ENCODE measurements at regions not wholly inside any gene's neighbourhood (a gene's known extent, or its start where the extent isn't known, plus 50 kb on each side); places are given as distances from the start of the nearest gene placed in this dataset.

DNA sequence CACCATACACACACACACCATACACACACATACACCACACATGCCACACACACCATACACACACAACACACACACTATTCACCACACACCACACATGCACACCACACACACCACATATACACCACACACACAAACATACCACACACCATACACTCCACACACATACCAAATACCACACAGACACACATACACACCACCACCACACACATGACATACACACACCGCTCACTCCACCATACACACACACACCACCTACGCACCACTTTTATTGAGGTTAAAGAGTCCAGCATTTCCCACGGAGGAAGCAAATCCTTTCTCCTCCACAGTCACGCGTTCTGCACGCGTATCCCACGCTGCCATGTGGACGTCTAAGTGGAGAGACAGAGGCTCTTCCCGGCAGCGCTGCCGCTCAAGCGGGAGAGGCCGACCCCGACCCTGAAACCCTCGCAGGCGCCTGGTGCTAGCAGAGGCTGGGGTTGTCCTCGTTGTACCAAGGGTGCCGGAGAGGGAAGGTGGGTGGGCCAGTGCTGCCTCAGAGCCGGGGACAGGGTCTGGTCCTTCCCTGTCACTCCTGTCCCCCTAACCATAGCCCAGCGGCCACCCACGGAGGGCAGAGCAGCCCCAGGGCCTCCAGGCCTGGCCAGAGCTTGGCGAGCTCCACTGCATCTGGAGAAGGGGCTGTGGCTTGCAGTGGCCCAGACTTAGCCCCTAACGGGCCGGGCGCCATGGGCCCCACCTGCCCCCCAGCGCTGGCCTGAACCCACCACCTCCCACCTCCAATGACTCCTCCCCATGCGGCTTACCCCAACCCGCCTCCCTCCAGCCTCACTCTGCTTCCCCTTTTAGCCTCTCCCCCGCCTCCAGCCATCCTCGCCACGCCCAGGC, 1495.0 kb downstream of the BRD1 start:
- TF ChIP-seq POLR2AphosphoS5 (IDR thresholded peaks at IDR 0.05) (no peak), EP300 (IDR thresholded peaks at IDR 0.05) (no peak)
- TF ChIP-seq, protein P1, sequence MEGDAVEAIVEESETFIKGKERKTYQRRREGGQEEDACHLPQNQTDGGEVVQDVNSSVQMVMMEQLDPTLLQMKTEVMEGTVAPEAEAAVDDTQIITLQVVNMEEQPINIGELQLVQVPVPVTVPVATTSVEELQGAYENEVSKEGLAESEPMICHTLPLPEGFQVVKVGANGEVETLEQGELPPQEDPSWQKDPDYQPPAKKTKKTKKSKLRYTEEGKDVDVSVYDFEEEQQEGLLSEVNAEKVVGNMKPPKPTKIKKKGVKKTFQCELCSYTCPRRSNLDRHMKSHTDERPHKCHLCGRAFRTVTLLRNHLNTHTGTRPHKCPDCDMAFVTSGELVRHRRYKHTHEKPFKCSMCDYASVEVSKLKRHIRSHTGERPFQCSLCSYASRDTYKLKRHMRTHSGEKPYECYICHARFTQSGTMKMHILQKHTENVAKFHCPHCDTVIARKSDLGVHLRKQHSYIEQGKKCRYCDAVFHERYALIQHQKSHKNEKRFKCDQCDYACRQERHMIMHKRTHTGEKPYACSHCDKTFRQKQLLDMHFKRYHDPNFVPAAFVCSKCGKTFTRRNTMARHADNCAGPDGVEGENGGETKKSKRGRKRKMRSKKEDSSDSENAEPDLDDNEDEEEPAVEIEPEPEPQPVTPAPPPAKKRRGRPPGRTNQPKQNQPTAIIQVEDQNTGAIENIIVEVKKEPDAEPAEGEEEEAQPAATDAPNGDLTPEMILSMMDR (IDR thresholded peaks at IDR 0.05): no peak
- peaks cover 0 to 7% (median 0%) of the 10 kb centered on the region in 4 donors for H3K4me1 ChIP-seq
- DNase-seq: no peak
- intact Hi-C loops (cut with DNase I): no loop called here
- peaks cover 0 to 12% (median 2%) of the 10 kb centered on the region in 4 donors for H3K9me3 ChIP-seq
- no peak overlapping the region for H3K4me3 ChIP-seq
- no peaks in the 10 kb centered on the region for H3K36me3 ChIP-seq
- H3K27ac ChIP-seq: no peak overlapping the region
- WGBS, 2 donors: 85 to 89% methylated on average over 32 of the region's 32 CpGs
- no peaks in the 10 kb centered on the region for H3K27me3 ChIP-seq

DNA sequence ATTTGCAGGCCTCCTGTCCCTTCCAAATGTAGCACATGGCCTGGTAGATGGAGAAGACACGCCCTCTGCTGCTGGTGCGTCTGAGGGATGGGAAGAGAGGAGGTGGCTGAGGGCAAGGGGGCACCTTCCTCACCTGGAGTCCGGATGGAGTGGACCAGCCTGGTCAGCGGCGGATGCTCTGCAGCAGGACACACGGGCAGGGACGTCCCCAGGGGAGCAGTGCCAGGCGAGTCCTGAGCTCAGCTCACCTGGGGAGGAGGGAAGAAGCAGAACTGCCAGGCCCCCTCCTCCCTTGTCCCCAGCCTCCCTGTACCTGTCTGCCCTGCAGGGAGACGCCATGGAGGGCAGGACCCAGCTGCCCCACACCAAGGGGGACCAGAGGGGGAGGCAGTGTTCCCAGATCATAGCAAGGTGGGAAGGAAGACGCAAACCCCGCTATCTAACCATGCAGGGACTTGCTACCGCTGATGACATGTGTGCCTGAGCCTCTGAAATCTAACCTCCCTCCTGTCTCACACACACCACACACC, 1495.9 kb downstream of the BRD1 start:
- intact Hi-C loops (cut with DNase I): no loop called here
- no peak for DNase-seq
- H3K36me3 ChIP-seq: no peaks in the 10 kb centered on the region
- peaks cover 0 to 7% (median 0%) of the 10 kb centered on the region in 4 donors for H3K4me1 ChIP-seq
- TF ChIP-seq, protein P1 (IDR thresholded peaks at IDR 0.05): no peak
- TF ChIP-seq POLR2AphosphoS5 (IDR thresholded peaks at IDR 0.05): no peak
- no peak for TF ChIP-seq POLR2A (IDR thresholded peaks at IDR 0.05)
- TF ChIP-seq EP300 (IDR thresholded peaks at IDR 0.05): no peak
- no peak overlapping the region for H3K4me3 ChIP-seq
- WGBS, 2 donors: 78 to 80% methylated on average over 12 of the region's 12 CpGs
- peaks cover 0 to 12% (median 2%) of the 10 kb centered on the region in 4 donors for H3K9me3 ChIP-seq
- H3K27me3 ChIP-seq: no peaks in the 10 kb centered on the region
- no peak overlapping the region for H3K27ac ChIP-seq

DNA sequence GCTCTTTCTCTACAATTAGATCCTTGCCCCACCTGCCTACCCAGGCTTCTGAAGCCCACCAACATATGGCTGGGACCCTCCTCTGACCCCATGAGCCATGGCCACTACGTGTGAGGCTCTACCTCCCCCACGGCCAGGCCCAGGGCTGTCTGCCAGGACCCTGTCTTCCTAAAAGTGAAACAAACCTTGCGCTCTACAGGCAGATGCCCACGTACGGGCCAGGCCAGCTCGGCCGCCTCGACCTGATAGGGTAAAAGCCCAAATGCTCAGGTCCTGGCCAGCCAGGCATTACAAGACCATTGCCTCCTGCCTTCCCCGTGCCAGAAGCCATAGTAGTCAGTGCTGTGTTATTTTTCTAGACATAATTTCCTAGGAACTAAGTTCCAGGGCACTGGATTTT, 1496.4 kb downstream of the BRD1 start:
- Histone ChIP-seq H3K4me3 (no peak overlapping the region), H3K4me1 (peaks cover 0 to 7% (median 0%) of the 10 kb centered on the region in 4 donors), H3K27ac (no peak overlapping the region), H3K36me3 (no peaks in the 10 kb centered on the region), H3K27me3 (no peaks in the 10 kb centered on the region), H3K9me3 (peaks cover 0 to 12% (median 2%) of the 10 kb centered on the region in 4 donors)
- no peak for TF ChIP-seq POLR2A (IDR thresholded peaks at IDR 0.05)
- TF ChIP-seq POLR2AphosphoS5 (IDR thresholded peaks at IDR 0.05): no peak
- TF ChIP-seq EP300 (IDR thresholded peaks at IDR 0.05): no peak
- TF ChIP-seq, protein P1 (IDR thresholded peaks at IDR 0.05): no peak
- WGBS, 2 donors: 88 to 89% methylated on average over 9 of the region's 9 CpGs
- DNase-seq: no peak
- intact Hi-C loops (cut with DNase I): no loop called here

DNA sequence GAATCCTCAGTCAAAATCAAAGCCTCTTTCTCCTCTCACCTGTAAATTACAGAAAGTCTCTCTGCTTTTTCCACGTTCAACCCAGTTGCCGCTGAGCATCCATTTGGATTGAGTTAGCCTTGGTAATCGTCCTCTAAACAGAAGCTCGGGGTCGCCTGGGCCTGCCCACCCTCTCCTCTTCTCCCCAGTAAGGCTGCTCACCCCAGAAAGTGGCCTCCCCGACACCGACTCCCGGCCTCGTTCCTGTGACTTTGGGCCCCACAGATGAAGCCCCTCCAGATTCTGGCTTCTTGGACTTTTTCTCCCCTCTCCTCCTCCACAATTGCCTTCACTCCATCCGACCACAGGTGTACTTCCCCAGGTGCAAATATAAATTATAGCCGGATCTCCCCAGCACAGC, 1500.0 kb downstream of the BRD1 start:
- no peaks in the 10 kb centered on the region for H3K27me3 ChIP-seq
- H3K4me1 ChIP-seq: no peaks in the 10 kb centered on the region
- 90 to 95% methylated on average over 11 of the region's 11 CpGs for WGBS, 2 donors
- DNase-seq: peak; percentile 40
- no peak overlapping the region for H3K27ac ChIP-seq
- intact Hi-C loops (cut with DNase I): no loop called here
- no peak overlapping the region for H3K4me3 ChIP-seq
- TF ChIP-seq POLR2A (IDR thresholded peaks at IDR 0.05) (no peak), POLR2AphosphoS5 (IDR thresholded peaks at IDR 0.05) (no peak), EP300 (IDR thresholded peaks at IDR 0.05) (no peak)
- TF ChIP-seq, protein P1 (IDR thresholded peaks at IDR 0.05): no peak
- H3K36me3 ChIP-seq: no peaks in the 10 kb centered on the region
- peaks cover 0 to 12% (median 4%) of the 10 kb centered on the region in 4 donors for H3K9me3 ChIP-seq
